Esophagus squamous epithelium (tissue), 5 donors: ENCODE measurements at regions not wholly inside any gene's neighbourhood (a gene's known extent, or its start where the extent isn't known, plus 50 kb on each side); places are given as distances from the start of the nearest gene placed in this dataset.
A peak's percentile ranks its signal among the peaks of the same experiment; 100 is the strongest.

Experiments
- DNase-seq: peaks from one replicate; lab custom pipeline; 2025; lab: John Stamatoyannopoulos, UW
- H3K27ac ChIP-seq, 4 donors: fragments of 200-600 bp; sonication (generic); one replicate each; pipeline ENCODE4 v1.5.1; 2016 to 2019; ENCODE audit warnings: mild to moderate bottlenecking in 1 of 4
- H3K27me3 ChIP-seq, 4 donors: fragments of 200-600 bp; sonication (generic); 1 replicate in 3 of 4; 2 replicates in 1 of 4; pipeline versions ENCODE4 v1.5.1 to v1.6.0; 2017 to 2021; ENCODE audit warnings: antibody characterized with exemption in 1 of 4
- H3K36me3 ChIP-seq, 3 donors: fragments of 200-600 bp; sonication (generic); one replicate each; pipeline ENCODE4 v1.5.1; 2016 to 2019
- H3K4me1 ChIP-seq, 3 donors: fragments of 200-600 bp; sonication (generic); one replicate each; pipeline ENCODE4 v1.5.1; 2017 to 2019
- H3K4me3 ChIP-seq, 4 donors: fragments of 200-600 bp; sonication (generic); 1 replicate in 3 of 4; 2 replicates in 1 of 4; pipeline ENCODE4 v1.5.1; 2016 to 2019; ENCODE audit warnings: mild to moderate bottlenecking in 2 of 4, moderate library complexity in 1 of 4
- H3K9me3 ChIP-seq, 3 donors: fragments of 200-600 bp; sonication (generic); one replicate each; pipeline ENCODE4 v1.5.1; 2016 to 2019
- CTCF ChIP-seq, 6 experiments: fragments of 450-650 bp in 4 of 6; fragments of 200-600 bp in 2 of 6; sonication (generic) in 2 of 6; IDR thresholded peaks; one replicate each; pipeline ENCODE4 v1.5.1; 2016 to 2019; ENCODE audit warnings: antibody characterized with exemption in 6 of 6, mild to moderate bottlenecking in 4 of 6, moderate library complexity in 4 of 6
- POLR2A ChIP-seq, 4 donors: fragments of 450-650 bp; IDR thresholded peaks; one replicate each; pipeline ENCODE4 v1.6.1; 2017; ENCODE audit warnings: antibody characterized with exemption in 4 of 4, mild to moderate bottlenecking in 4 of 4, moderate library complexity in 3 of 4
- WGBS, 2 donors: methylation state at CpG; one replicate each; pipeline ENCODE4 v1.1.5; 2018; 5-methylcytosine and 5-hydroxymethylcytosine counted together
- intact Hi-C: fragments of 100-400 bp; cut with DNase I; formaldehyde crosslinking; loops from one replicate; pipeline ENCODE4 v1.15.0; 2022
- donor health status: DM: yes; HTN: yes; CAD: no.

GRCh38 chr3:127131424-127132170 is 61.3 kb upstream of the PRR23E start:
- intact Hi-C loops, result no loop called here
- H3K4me1 ChIP-seq, result peaks cover 0 to 21% (median 5%) of the 10 kb centered on the region in 3 donors
- no peak for TF ChIP-seq CTCF (IDR thresholded peaks at IDR 0.05)
- H3K36me3 ChIP-seq, result no peaks in the 10 kb centered on the region
- H3K27ac ChIP-seq, result no peak overlapping the region
- no peak for DNase-seq
- H3K9me3 ChIP-seq, result no peaks in the 10 kb centered on the region
- no peak overlapping the region for H3K4me3 ChIP-seq
- 75 to 84% methylated on average over 7 to 9 of the region's 10 CpGs for WGBS, 2 donors
- H3K27me3 ChIP-seq, result peaks cover 0 to 64% (median 0%) of the 10 kb centered on the region in 4 donors

GRCh38 chr3:127132876-127133275 is 60.1 kb upstream of the PRR23E start:
- H3K27ac ChIP-seq, result no peak overlapping the region
- no peak overlapping the region for H3K4me3 ChIP-seq
- no peaks in the 10 kb centered on the region for H3K36me3 ChIP-seq
- H3K9me3 ChIP-seq, result no peaks in the 10 kb centered on the region
- TF ChIP-seq POLR2A (IDR thresholded peaks at IDR 0.05) (no peak), CTCF (IDR thresholded peaks at IDR 0.05) (no peak)
- DNase-seq, result no peak
- peaks cover 0 to 69% (median 0%) of the 10 kb centered on the region in 4 donors for H3K27me3 ChIP-seq
- intact Hi-C loops, result no loop called here
- WGBS, 2 donors, result 45 to 47% methylated on average over 4 to 5 of the region's 5 CpGs
- H3K4me1 ChIP-seq, result peaks cover 0 to 21% (median 5%) of the 10 kb centered on the region in 3 donors

- Histone ChIP-seq H3K27ac (no peak overlapping the region), H3K9me3 (no peaks in the 10 kb centered on the region), H3K4me3 (no peak overlapping the region), H3K36me3 (no peaks in the 10 kb centered on the region), H3K27me3 (peaks cover 0 to 73% (median 0%) of the 10 kb centered on the region in 4 donors), H3K4me1 (peaks cover 3 to 30% (median 11%) of the 10 kb centered on the region in 3 donors)
- WGBS, 2 donors, result 85 to 91% methylated on average over 4 to 5 of the region's 5 CpGs
- DNase-seq, result no peak
- intact Hi-C loops, result no loop called here
- no peak for TF ChIP-seq POLR2A (IDR thresholded peaks at IDR 0.05)
- no peak for TF ChIP-seq CTCF (IDR thresholded peaks at IDR 0.05)
Observed at GRCh38 chr3:127133971-127134370, 59.0 kb upstream of the PRR23E start.

GRCh38 chr3:127134466-127134865 is 58.5 kb upstream of the PRR23E start:
- Histone ChIP-seq H3K27me3 (peaks cover 0 to 73% (median 0%) of the 10 kb centered on the region in 4 donors), H3K4me1 (peaks cover 3 to 31% (median 11%) of the 10 kb centered on the region in 3 donors), H3K27ac (no peak overlapping the region), H3K4me3 (no peak overlapping the region), H3K9me3 (no peaks in the 10 kb centered on the region), H3K36me3 (no peaks in the 10 kb centered on the region)
- TF ChIP-seq POLR2A (IDR thresholded peaks at IDR 0.05), result no peak
- TF ChIP-seq CTCF (IDR thresholded peaks at IDR 0.05), result no peak
- intact Hi-C loops, result no loop called here
- DNase-seq, result no peak
- 45 to 52% methylated on average over 3 to 4 of the region's 7 CpGs for WGBS, 2 donors

GRCh38 chr3:127134887-127135240 is 58.1 kb upstream of the PRR23E start:
- TF ChIP-seq CTCF (IDR thresholded peaks at IDR 0.05), result no peak
- TF ChIP-seq POLR2A (IDR thresholded peaks at IDR 0.05), result no peak
- Histone ChIP-seq H3K27ac (no peak overlapping the region), H3K27me3 (peaks cover 0 to 73% (median 0%) of the 10 kb centered on the region in 4 donors), H3K4me1 (peaks cover 3 to 31% (median 11%) of the 10 kb centered on the region in 3 donors), H3K36me3 (no peaks in the 10 kb centered on the region), H3K9me3 (no peaks in the 10 kb centered on the region), H3K4me3 (peak overlapping the region in 3 of 4 donors; percentile 7 to 54 (median 33))
- WGBS, 2 donors, result 38 to 70% methylated on average over 5 of the region's 5 CpGs
- intact Hi-C loops, result no loop called here
- DNase-seq, result no peak
